ENCODE measurements at regions not wholly inside any gene's neighbourhood (a gene's known extent, or its start where the extent isn't known, plus 50 kb on each side); places are given as distances from the start of the nearest gene placed in this dataset.
"Not testable (repeated sequence)": the region's sequence is repeated elsewhere in the genome, so short reads cannot be mapped to it uniquely, and the experiment has no call there.

- in situ Hi-C loops (cut with HindIII; ENCODE audit: low sequenced_read_pairs), result no loop called here
Measured at GRCh38 chr6:160804639-160805038, 102.6 kb downstream of the PLG start.

- in situ Hi-C loops (cut with HindIII; ENCODE audit: low sequenced_read_pairs), result no loop called here
Measured at GRCh38 chr6:160808263-160808662, 106.2 kb downstream of the PLG start.

GRCh38 chr6:160810238-160810637 lies 108.2 kb downstream of the PLG start:
- in situ Hi-C loops (cut with HindIII; ENCODE audit: low sequenced_read_pairs), result loop anchor here (10.0 kb wide), 1 partner anchor 75 kb away; no protein-coding TSS in a partner anchor

- in situ Hi-C loops (cut with HindIII; ENCODE audit: low sequenced_read_pairs), result loop anchor here (10.0 kb wide), 1 partner anchor 73 kb away; no protein-coding TSS in a partner anchor
Measured at GRCh38 chr6:160812097-160812496, 110.1 kb downstream of the PLG start.

GRCh38 chr6:160818934-160819333 lies 116.9 kb downstream of the PLG start:
- in situ Hi-C loops (cut with HindIII; ENCODE audit: low sequenced_read_pairs), result loop anchor here (10.0 kb wide), 1 partner anchor 66 kb away; no protein-coding TSS in a partner anchor

DNA sequence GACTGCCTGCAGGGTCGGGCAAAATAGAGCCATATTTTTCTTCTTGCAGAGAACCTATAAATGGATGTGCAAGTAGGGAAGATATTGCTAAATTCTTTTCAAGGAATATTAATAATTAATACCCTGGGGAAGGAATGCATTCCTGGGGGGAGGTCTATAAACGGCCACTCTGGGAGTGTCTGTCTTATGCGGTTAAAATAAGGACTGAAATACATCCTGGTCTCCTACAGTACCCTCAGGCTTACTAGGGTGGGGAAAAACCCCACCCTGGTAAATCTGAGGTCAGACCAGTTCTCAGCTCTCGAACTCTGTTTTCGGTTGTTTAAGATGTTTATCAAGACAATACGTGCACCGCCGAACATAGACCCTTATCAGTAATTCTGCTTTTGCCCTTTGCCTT lies 118.6 kb downstream of the PLG start:
- in situ Hi-C loops (cut with HindIII; ENCODE audit: low sequenced_read_pairs), result not testable (repeated sequence)

DNA sequence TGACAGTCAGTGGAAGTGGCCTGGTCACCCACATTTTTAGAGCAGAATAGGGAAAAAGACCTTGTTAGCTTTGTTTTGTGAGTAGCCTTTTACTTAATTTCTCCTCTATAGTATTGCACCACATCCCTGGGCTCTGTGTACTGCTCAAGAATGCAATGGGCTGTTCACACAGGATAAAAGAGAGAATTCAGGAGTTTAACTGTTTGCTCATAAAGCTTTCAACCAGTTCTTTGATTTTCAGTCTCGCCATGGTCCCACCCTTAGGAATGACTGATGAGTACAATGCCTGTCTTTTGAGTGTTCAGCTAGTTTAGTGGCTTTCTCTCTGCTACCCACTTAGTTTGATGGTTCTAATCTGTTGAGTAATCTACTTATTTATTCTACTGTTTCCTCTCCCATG lies 129.7 kb downstream of the PLG start:
- in situ Hi-C loops (cut with HindIII; ENCODE audit: low sequenced_read_pairs), result no loop called here

GRCh38 chr6:160832422-160832821 lies 130.4 kb downstream of the PLG start:
- in situ Hi-C loops (cut with HindIII; ENCODE audit: low sequenced_read_pairs), result no loop called here

- in situ Hi-C loops (cut with HindIII; ENCODE audit: low sequenced_read_pairs), result no loop called here
Measured at GRCh38 chr6:160837146-160837545, 135.1 kb downstream of the PLG start.

- in situ Hi-C loops (cut with HindIII; ENCODE audit: low sequenced_read_pairs), result no loop called here
Measured at GRCh38 chr6:160851031-160851430, 140.5 kb upstream of the MAP3K4 start.

GRCh38 chr6:160853946-160854345 lies 137.6 kb upstream of the MAP3K4 start:
- in situ Hi-C loops (cut with HindIII; ENCODE audit: low sequenced_read_pairs), result no loop called here

DNA sequence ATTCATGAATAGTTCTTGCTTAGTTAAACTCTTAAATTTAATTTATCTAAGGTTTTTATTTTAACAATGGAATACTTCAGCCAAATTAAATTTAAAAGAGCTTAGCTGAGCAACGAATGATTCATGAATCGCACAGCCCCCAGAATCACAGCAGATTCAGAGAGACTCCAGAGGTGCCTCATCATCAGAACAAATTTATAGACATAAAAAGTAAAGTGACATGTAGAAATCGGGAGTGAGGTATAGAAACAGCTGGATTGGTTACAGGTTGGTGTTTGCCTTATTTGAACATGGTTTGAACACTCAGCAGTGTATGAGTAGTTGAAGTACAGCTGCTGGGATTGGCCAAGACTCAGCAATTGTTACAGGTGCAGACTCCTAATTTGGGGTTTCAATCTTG lies 132.7 kb upstream of the MAP3K4 start:
- in situ Hi-C loops (cut with HindIII; ENCODE audit: low sequenced_read_pairs), result no loop called here

- in situ Hi-C loops (cut with HindIII; ENCODE audit: low sequenced_read_pairs), result no loop called here
Measured at GRCh38 chr6:160859822-160860221, 131.7 kb upstream of the MAP3K4 start.

DNA sequence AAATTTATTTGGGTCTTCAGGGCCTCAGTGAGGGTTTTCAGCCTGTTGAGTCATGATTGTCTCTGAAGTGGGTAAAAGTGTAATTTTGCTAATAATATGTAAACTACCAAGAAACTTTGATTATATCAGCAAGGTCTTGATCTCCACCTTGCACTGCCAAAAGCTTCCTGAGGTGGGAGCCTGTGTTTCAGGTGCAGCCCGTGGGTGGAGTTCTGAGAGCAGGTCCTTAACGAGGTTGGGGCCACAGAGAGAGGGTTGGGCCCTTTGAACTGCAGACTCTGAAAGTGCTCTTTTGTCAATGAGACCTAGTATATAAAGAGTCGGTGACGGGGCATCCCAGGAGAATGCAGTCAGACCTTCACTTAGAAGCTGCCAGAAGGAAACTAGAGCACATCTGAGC lies 129.7 kb upstream of the MAP3K4 start:
- in situ Hi-C loops (cut with HindIII; ENCODE audit: low sequenced_read_pairs), result no loop called here

DNA sequence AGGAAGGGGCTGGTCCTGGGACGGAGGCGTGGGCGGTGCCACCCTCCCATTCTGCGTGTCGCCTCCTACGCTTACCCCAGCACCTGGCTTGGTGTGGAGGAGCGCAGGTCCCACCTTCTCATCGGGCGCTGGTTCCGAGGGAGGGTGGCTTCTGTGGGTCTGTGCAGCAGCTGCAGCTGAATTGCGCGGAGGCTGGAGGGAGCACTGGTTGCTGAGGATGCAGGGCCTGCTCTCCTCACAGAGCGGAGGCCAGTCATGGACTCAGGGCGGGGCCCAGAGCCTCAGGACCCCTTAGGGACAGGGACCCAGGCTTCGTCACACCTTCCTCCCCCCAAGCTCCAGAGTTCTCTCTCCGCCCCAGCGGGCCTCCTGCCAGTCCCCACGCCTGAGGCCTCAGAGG lies 127.8 kb upstream of the MAP3K4 start:
- in situ Hi-C loops (cut with HindIII; ENCODE audit: low sequenced_read_pairs), result no loop called here

GRCh38 chr6:160871320-160871719 lies 120.2 kb upstream of the MAP3K4 start:
- in situ Hi-C loops (cut with HindIII; ENCODE audit: low sequenced_read_pairs), result no loop called here

DNA sequence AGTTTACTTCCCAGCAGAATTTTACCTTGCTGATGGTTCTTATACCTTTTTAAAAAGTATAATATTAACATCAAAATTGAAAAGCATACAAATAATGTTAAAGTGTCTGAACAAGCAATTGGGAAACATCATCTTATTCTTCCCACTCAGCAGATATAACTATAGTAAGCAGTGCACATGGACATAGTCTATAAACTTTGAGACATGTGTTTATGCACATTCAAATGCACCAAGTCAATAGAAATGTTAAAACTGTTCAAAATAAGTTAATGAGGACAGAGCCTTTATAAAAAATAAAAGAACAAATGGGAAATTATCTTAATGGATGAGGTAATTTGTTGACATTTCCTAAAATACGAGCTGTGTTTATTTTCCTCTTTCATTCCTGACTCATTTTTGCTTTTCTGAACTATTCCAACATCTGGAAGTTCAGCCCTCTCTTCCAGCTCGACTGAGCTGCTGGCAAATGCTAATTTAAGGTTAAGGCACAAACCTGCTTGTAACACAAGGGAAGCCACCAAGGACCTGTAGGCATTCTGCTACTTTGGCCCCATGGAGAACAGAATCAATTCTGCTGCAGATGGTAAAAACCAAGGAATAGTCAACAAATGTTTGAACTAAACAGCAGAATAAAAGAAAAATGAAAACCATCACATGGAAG lies 110.3 kb upstream of the MAP3K4 start:
- in situ Hi-C loops (cut with HindIII; ENCODE audit: low sequenced_read_pairs), result loop anchor here (10.0 kb wide), 1 partner anchor 66 kb away; no protein-coding TSS in a partner anchor

DNA sequence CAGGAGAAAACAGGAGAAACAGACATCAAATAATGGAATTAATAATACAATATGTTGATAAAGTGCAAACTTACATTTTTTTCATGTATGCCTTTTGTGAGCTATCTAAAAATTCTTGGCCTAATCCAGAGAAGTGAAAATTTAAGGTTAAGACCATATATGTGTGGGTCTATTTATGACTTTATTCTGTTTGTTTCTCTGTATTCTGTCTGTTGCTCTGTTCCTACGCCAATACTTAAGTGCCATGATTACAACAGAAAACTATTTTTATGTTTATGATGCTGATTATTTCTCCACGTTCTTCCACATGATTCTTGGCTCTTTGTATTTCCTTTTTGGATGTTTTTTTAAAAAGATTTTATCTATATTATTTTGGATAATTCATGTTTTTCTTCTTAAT lies 109.6 kb upstream of the MAP3K4 start:
- in situ Hi-C loops (cut with HindIII; ENCODE audit: low sequenced_read_pairs), result loop anchor here (10.0 kb wide), 1 partner anchor 67 kb away; no protein-coding TSS in a partner anchor

- in situ Hi-C loops (cut with HindIII; ENCODE audit: low sequenced_read_pairs), result loop anchor here (10.0 kb wide), 1 partner anchor 68 kb away; no protein-coding TSS in a partner anchor
Measured at GRCh38 chr6:160882791-160883279, 108.7 kb upstream of the MAP3K4 start.

DNA sequence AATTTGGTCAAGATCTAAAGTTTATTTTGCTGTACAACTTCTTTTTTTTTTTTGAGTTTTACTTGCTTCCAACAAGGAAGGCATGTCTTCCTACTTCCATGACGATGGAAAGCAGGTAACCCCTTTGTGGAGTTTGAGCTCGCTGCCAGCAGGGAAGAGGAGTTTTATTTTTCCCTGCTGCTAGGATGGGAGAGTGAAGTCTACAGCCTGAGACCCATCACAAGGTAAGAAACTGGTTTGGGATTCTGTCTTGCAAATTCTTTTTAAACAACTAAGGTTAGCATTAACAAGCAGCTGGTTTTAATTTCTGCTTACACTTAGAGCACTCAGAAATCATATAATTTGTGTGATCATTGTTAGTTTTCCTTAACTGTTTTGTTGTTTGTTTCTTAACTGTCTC lies 108.0 kb upstream of the MAP3K4 start:
- in situ Hi-C loops (cut with HindIII; ENCODE audit: low sequenced_read_pairs), result loop anchor here (10.0 kb wide), 1 partner anchor 69 kb away; no protein-coding TSS in a partner anchor

GRCh38 chr6:160883999-160884398 lies 107.6 kb upstream of the MAP3K4 start:
- in situ Hi-C loops (cut with HindIII; ENCODE audit: low sequenced_read_pairs), result loop anchor here (10.0 kb wide), 1 partner anchor 69 kb away; no protein-coding TSS in a partner anchor

GRCh38 chr6:160889148-160889547 lies 102.4 kb upstream of the MAP3K4 start:
- in situ Hi-C loops (cut with HindIII; ENCODE audit: low sequenced_read_pairs), result loop anchor here (10.0 kb wide), 1 partner anchor 74 kb away; no protein-coding TSS in a partner anchor
